B cell (primary cell): ENCODE measurements at regions not wholly inside any gene's neighbourhood (a gene's known extent, or its start where the extent isn't known, plus 50 kb on each side); places are given as distances from the start of the nearest gene placed in this dataset.

Experiments used
- CTCF ChIP-seq: fragments of 200-600 bp; IDR thresholded peaks from one replicate; pipeline ENCODE4 v1.8.0; 2022; ENCODE audit warnings: antibody characterized with exemption, mild to moderate bottlenecking
- EZH2 ChIP-seq: IDR thresholded peaks from 2 replicates; pipeline ENCODE4 v1.6.1; 2012; ENCODE audit warnings: borderline replicate concordance, low read depth, mild to moderate bottlenecking, moderate library complexity, low read length; ENCODE audit not compliant: insufficient read depth, poor library complexity, severe bottlenecking

DNA sequence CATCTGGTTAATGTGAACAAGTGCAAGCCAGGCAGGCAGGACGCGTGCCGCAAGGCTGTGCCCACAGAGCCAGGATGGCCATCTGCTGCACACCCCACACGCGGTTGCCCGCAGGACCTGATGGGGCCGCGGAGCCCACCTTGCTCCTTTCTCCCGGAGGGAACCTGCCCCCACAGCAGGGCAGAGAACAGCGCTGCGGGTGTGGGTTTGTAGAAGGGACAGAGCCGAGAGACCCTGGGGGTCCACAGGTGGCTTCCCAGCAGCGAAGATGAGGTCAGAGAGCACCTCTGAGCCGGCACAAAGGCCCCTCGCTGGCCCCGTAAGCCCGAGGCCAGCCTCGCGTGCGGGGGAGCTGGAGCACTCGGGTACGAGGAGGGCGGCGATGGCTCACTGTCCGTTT lies 460.8 kb upstream of the SALL3 start:
- TF ChIP-seq CTCF (no peak), EZH2 (no peak)
